ENCODE measurements at regions not wholly inside any gene's neighbourhood (a gene's known extent, or its start where the extent isn't known, plus 50 kb on each side); places are given as distances from the start of the nearest gene placed in this dataset.
"Not testable (repeated sequence)": the region's sequence is repeated elsewhere in the genome, so short reads cannot be mapped to it uniquely, and the experiment has no call there.

DNA sequence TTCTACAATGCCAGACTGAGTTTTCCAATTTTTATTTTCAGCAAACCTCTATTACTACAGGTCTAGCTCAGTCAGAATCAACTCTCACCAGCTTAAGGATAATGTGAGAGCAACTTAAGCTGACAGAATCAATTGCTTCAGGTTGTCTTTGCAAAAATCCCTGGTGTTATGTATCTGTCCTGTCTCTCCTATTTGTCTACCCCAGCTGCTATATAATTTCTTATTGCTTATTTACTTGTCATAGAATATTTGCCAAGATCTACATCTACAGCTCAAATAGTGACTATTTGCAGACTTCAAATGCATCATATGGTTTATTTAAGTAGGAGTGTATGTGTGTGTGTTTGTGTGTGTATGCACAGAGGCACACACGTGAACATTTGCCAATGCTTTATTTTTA is 54.1 kb downstream of the FOXG1 start:
- H3K9me3 ChIP-seq: peaks cover 0 to 19% of the 10 kb centered on the region in 2 donors
- no peak overlapping the region for H3K27ac ChIP-seq
- DNase-seq (no peak), ATAC-seq (no peak)
- intact Hi-C loops (cut with DNase I): no loop called here
- no peak overlapping the region for H3K4me3 ChIP-seq
- H3K27me3 ChIP-seq: no peaks in the 10 kb centered on the region
- TF ChIP-seq, protein P1, sequence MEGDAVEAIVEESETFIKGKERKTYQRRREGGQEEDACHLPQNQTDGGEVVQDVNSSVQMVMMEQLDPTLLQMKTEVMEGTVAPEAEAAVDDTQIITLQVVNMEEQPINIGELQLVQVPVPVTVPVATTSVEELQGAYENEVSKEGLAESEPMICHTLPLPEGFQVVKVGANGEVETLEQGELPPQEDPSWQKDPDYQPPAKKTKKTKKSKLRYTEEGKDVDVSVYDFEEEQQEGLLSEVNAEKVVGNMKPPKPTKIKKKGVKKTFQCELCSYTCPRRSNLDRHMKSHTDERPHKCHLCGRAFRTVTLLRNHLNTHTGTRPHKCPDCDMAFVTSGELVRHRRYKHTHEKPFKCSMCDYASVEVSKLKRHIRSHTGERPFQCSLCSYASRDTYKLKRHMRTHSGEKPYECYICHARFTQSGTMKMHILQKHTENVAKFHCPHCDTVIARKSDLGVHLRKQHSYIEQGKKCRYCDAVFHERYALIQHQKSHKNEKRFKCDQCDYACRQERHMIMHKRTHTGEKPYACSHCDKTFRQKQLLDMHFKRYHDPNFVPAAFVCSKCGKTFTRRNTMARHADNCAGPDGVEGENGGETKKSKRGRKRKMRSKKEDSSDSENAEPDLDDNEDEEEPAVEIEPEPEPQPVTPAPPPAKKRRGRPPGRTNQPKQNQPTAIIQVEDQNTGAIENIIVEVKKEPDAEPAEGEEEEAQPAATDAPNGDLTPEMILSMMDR (IDR thresholded peaks at IDR 0.05): no peak
- no peaks in the 10 kb centered on the region for H3K36me3 ChIP-seq
- H3K4me1 ChIP-seq: no peaks in the 10 kb centered on the region

- ATAC-seq: no peak
- peaks cover 0 to 19% of the 10 kb centered on the region in 2 donors for H3K9me3 ChIP-seq
- H3K4me3 ChIP-seq: no peak overlapping the region
- intact Hi-C loops (cut with DNase I): no loop called here
- H3K36me3 ChIP-seq: no peaks in the 10 kb centered on the region
- no peaks in the 10 kb centered on the region for H3K27me3 ChIP-seq
- no peak overlapping the region for H3K27ac ChIP-seq
- no peak for DNase-seq
- no peaks in the 10 kb centered on the region for H3K4me1 ChIP-seq
- TF ChIP-seq, protein P1 (IDR thresholded peaks at IDR 0.05): no peak
Measured at GRCh38 chr14:28821993-28822392, 55.4 kb downstream of the FOXG1 start.

DNA sequence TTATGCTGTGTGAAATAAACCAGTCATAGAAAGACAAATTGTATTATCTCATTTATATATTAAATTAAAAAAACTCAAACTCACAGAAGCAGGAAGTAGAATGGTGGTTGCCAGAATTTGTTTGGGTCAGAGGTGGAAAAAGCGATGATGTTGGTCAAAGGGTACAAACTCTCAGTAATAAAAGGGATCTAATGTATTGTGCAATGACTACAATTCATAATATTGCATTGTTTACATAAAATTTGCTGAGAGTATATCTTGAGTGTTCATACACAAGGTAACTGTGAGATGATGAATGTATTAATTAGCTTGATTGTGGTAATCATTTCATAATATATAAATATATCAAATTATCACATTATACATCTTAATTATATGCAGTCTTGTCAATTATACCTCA is 56.7 kb downstream of the FOXG1 start:
- ATAC-seq (no peak), DNase-seq (no peak)
- intact Hi-C loops (cut with DNase I): no loop called here
- no peak overlapping the region for H3K4me3 ChIP-seq
- no peaks in the 10 kb centered on the region for H3K27me3 ChIP-seq
- H3K4me1 ChIP-seq: no peaks in the 10 kb centered on the region
- TF ChIP-seq, protein P1 (IDR thresholded peaks at IDR 0.05): no peak
- H3K27ac ChIP-seq: no peak overlapping the region
- H3K36me3 ChIP-seq: no peaks in the 10 kb centered on the region
- H3K9me3 ChIP-seq: peaks cover 0 to 19% of the 10 kb centered on the region in 2 donors

- no peak for DNase-seq
- Histone ChIP-seq H3K9me3 (no peaks in the 10 kb centered on the region), H3K27me3 (no peaks in the 10 kb centered on the region), H3K4me3 (no peak overlapping the region), H3K4me1 (no peaks in the 10 kb centered on the region), H3K27ac (no peak overlapping the region), H3K36me3 (no peaks in the 10 kb centered on the region)
- intact Hi-C loops (cut with DNase I): no loop called here
- TF ChIP-seq, protein P1 (IDR thresholded peaks at IDR 0.05): no peak
- ATAC-seq: no peak
Measured at GRCh38 chr14:28830115-28830534, 63.5 kb downstream of the FOXG1 start.

DNA sequence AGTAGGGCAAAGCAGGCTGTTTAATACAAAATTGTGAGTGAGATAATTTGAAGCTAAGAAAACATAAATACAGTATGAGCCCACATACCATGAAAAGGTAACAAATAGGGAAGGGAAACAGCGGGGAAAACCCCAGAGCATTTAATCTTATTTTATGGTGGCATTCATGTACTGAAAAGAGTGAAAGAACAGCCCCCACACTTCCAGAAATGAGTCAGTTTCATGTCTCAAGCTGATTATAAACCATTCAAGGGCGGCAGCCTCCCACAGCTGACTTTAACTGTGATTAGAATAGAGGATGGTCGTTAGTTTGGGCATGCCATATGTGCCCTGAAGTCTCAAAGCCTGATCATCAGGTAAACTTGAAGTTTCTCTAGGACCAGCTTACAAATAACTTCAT is 64.5 kb downstream of the FOXG1 start:
- DNase-seq (no peak), ATAC-seq (no peak)
- Histone ChIP-seq H3K4me1 (no peaks in the 10 kb centered on the region), H3K27me3 (no peaks in the 10 kb centered on the region), H3K4me3 (no peak overlapping the region), H3K36me3 (no peaks in the 10 kb centered on the region), H3K9me3 (no peaks in the 10 kb centered on the region), H3K27ac (no peak overlapping the region)
- intact Hi-C loops (cut with DNase I): no loop called here
- TF ChIP-seq, protein P1 (IDR thresholded peaks at IDR 0.05): no peak

GRCh38 chr14:28842569-28842968 is 76.0 kb downstream of the FOXG1 start:
- ATAC-seq; DNase-seq; H3K4me3 ChIP-seq; H3K27ac ChIP-seq; intact Hi-C loops (cut with DNase I); H3K36me3 ChIP-seq; H3K27me3 ChIP-seq; H3K4me1 ChIP-seq: not testable (repeated sequence)
- peaks cover 2 to 10% of the 10 kb centered on the region in 2 donors for H3K9me3 ChIP-seq

All from left lung (tissue), 4 donors.